Mesenchymal stem cell (in vitro differentiated cells and primary cell): ENCODE measurements at regions not wholly inside any gene's neighbourhood (a gene's known extent, or its start where the extent isn't known, plus 50 kb on each side); places are given as distances from the start of the nearest gene placed in this dataset.

Source experiments
- DNase-seq: peaks from one replicate; pipeline ENCODE4 v3.0.0-alpha.2; 2013
- H2AFZ ChIP-seq: one replicate; pipeline ENCODE4 v1.6.1; 2013; ENCODE audit warnings: low read depth, mild to moderate bottlenecking, control low read depth, inconsistent platforms, low read length, moderate library complexity
- H2AK5ac ChIP-seq: 2 replicates; pipeline ENCODE4 v1.6.1; 2013; ENCODE audit warnings: low read length, moderate library complexity, mild to moderate bottlenecking, inconsistent platforms; ENCODE audit not compliant: severe bottlenecking
- H2BK120ac ChIP-seq: one replicate; pipeline ENCODE4 v1.6.1; 2013; ENCODE audit warnings: low read depth, mild to moderate bottlenecking, inconsistent platforms, low read length, moderate library complexity
- H2BK12ac ChIP-seq, 2 experiments: one replicate each; pipeline ENCODE4 v1.6.1; 2013; ENCODE audit warnings: inconsistent platforms in 2 of 2, low read length in 2 of 2, mild to moderate bottlenecking in 2 of 2, moderate library complexity in 2 of 2, control low read depth in 1 of 2
- H2BK15ac ChIP-seq: one replicate; pipeline ENCODE4 v1.6.1; 2013; ENCODE audit warnings: mild to moderate bottlenecking, low read depth, inconsistent platforms; ENCODE audit not compliant: poor library complexity, severe bottlenecking
- H2BK5ac ChIP-seq: 2 replicates; pipeline ENCODE4 v1.6.1; 2013; ENCODE audit warnings: low read depth, mild to moderate bottlenecking, low read length, control low read depth, inconsistent platforms; ENCODE audit not compliant: poor library complexity, severe bottlenecking
- H3K14ac ChIP-seq, 2 experiments: one replicate each; pipeline ENCODE4 v1.6.1; 2013; ENCODE audit warnings: inconsistent platforms in 2 of 2, low read length in 2 of 2, control low read depth in 1 of 2, mild to moderate bottlenecking in 1 of 2, moderate library complexity in 1 of 2
- H3K18ac ChIP-seq, 2 experiments: one replicate each; pipeline ENCODE4 v1.6.1; 2013; ENCODE audit warnings: inconsistent platforms in 2 of 2, low read length in 2 of 2, control low read depth in 1 of 2, low read depth in 1 of 2, mild to moderate bottlenecking in 1 of 2
- H3K23ac ChIP-seq, 2 experiments: one replicate each; pipeline ENCODE4 v1.6.1; 2013; ENCODE audit warnings: inconsistent platforms in 2 of 2, low read length in 2 of 2, mild to moderate bottlenecking in 2 of 2, moderate library complexity in 2 of 2, control low read depth in 1 of 2
- H3K27ac ChIP-seq: 2 replicates; pipeline ENCODE4 v1.5.1; 2013; ENCODE audit warnings: mild to moderate bottlenecking, moderate library complexity, low read length, control low read depth, inconsistent platforms; ENCODE audit not compliant: poor library complexity, severe bottlenecking
- H3K27me3 ChIP-seq, 2 experiments: 2 replicates each; pipeline versions ENCODE4 v1.6.1 to v1.7.0; 2013; ENCODE audit warnings: low read length in 2 of 2, mild to moderate bottlenecking in 2 of 2, moderate library complexity in 2 of 2, control low read depth in 1 of 2, inconsistent platforms in 1 of 2; ENCODE audit not compliant: control insufficient read depth in 1 of 2, insufficient read depth in 1 of 2
- H3K36me3 ChIP-seq, 2 experiments: 2 replicates each; pipeline versions ENCODE4 v1.6.1 to v1.7.0; 2013; ENCODE audit warnings: low read length in 2 of 2, control low read depth in 1 of 2, inconsistent platforms in 1 of 2, low read depth in 1 of 2, mild to moderate bottlenecking in 1 of 2; ENCODE audit not compliant: insufficient read depth in 2 of 2, control insufficient read depth in 1 of 2
- H3K4ac ChIP-seq, 2 experiments: one replicate each; pipeline ENCODE4 v1.6.1; 2013; ENCODE audit warnings: inconsistent platforms in 2 of 2, low read length in 2 of 2, mild to moderate bottlenecking in 2 of 2, moderate library complexity in 2 of 2, control low read depth in 1 of 2, low read depth in 1 of 2
- H3K4me1 ChIP-seq: 2 replicates; pipeline ENCODE4 v1.6.1; 2013; ENCODE audit warnings: low read depth, low read length, control low read depth; ENCODE audit not compliant: control insufficient read depth, insufficient read depth
- H3K4me2 ChIP-seq: 2 replicates; pipeline ENCODE4 v1.6.1; 2013; ENCODE audit warnings: low read length, mild to moderate bottlenecking, inconsistent platforms; ENCODE audit not compliant: poor library complexity, severe bottlenecking
- H3K4me3 ChIP-seq, 2 experiments: 2 replicates each; pipeline versions ENCODE4 v1.5.1 to v1.7.0; 2013; ENCODE audit warnings: low read length in 2 of 2, mild to moderate bottlenecking in 2 of 2, control low read depth in 1 of 2, low read depth in 1 of 2; ENCODE audit not compliant: insufficient read depth in 1 of 2
- H3K79me1 ChIP-seq: replicated peaks from 2 replicates; pipeline ENCODE4 v1.6.1; 2013; ENCODE audit warnings: mild to moderate bottlenecking, control low read depth, low read length, inconsistent platforms; ENCODE audit not compliant: poor library complexity, severe bottlenecking
- H3K9ac ChIP-seq: 2 replicates; pipeline ENCODE4 v1.7.0; 2013; ENCODE audit warnings: mild to moderate bottlenecking, low read length, moderate library complexity
- H3K9me3 ChIP-seq: 2 replicates; pipeline ENCODE4 v1.7.0; 2013; ENCODE audit warnings: mild to moderate bottlenecking, low read length; ENCODE audit not compliant: control insufficient read depth
- H4K8ac ChIP-seq: one replicate; pipeline ENCODE4 v1.6.1; 2013; ENCODE audit warnings: inconsistent platforms, mild to moderate bottlenecking, low read length, moderate library complexity
- H4K91ac ChIP-seq: one replicate; pipeline ENCODE4 v1.6.1; 2013; ENCODE audit warnings: mild to moderate bottlenecking, low read length, inconsistent platforms
- WGBS: methylation state at CpG from one replicate; pipeline ENCODE4 v1.1.7; 2013; ENCODE audit warnings: mixed read lengths; 5-methylcytosine and 5-hydroxymethylcytosine counted together

DNA sequence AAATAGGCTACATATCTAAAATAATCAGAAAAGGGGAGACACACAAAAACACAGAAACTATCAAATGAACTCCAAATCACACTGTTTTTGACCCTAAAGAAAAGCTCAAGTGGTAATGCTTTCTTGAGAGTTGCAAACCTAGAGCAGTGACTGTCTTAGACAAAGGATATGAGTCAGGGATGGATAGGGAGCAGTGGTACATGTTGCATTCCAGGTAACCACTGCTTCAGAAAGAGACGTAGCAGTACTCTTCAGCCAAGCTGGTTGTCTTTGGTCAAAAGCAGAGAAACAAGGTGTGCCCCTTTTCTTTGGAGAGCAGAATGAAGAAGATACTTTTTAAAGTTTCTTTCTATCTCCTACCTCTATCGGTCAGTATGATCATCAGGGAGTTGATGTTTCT lies 1003.6 kb downstream of the CDH9 start:
- WGBS, result 91% methylated on average over 2 of the region's 2 CpGs
- no peak overlapping the region for H2BK5ac ChIP-seq

DNA sequence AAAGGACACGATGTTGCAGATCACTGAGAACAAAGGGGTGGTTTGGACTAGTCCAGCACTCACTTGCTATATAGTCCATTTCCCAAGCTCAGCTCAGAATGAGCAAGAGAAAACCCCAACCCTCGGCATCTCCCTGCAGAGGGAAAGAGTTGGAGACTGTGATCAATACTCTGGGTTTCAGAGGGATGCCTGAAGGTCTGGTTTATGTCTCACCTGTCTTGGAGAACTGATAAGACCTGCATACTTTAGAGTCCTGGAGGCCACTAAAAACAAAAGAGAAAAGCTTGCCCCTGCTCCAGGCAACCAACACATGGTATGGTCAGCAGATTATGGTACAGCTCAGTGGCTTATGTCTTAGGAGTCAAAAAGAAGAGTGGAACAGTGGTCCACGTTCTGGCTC lies 1006.9 kb downstream of the CDH9 start:
- DNase-seq, result no peak
- H3K9me3 ChIP-seq, result no peaks in the 10 kb centered on the region
- H3K23ac ChIP-seq, result no peak overlapping the region
- no peak overlapping the region for H3K4ac ChIP-seq
- H3K27ac ChIP-seq, result no peak overlapping the region
- H2BK120ac ChIP-seq, result no peak overlapping the region
- H2AK5ac ChIP-seq, result no peak overlapping the region
- H3K36me3 ChIP-seq, result no peaks in the 10 kb centered on the region
- H3K4me3 ChIP-seq, result no peak overlapping the region
- no peak overlapping the region for H2BK15ac ChIP-seq
- no peak overlapping the region for H2BK5ac ChIP-seq
- H3K9ac ChIP-seq, result no peak overlapping the region
- WGBS, result 50% methylated on average over 3 of the region's 3 CpGs
- no peaks in the 10 kb centered on the region for H3K27me3 ChIP-seq
- H3K14ac ChIP-seq, result no peak overlapping the region
- no peaks in the 10 kb centered on the region for H3K79me1 ChIP-seq
- no peaks in the 10 kb centered on the region for H3K4me1 ChIP-seq
- no peak overlapping the region for H2BK12ac ChIP-seq
- H2AFZ ChIP-seq, result no peak overlapping the region
- H3K18ac ChIP-seq, result no peak overlapping the region
- no peak overlapping the region for H4K8ac ChIP-seq
- H4K91ac ChIP-seq, result no peak overlapping the region
- H3K4me2 ChIP-seq, result no peak overlapping the region

More for the DNA sequence above, 1003.6 kb downstream of the CDH9 start:
- Histone ChIP-seq H2BK120ac (no peak overlapping the region), H3K9ac (no peak overlapping the region), H2AK5ac (no peak overlapping the region), H3K36me3 (no peaks in the 10 kb centered on the region), H3K9me3 (no peaks in the 10 kb centered on the region), H3K27me3 (no peaks in the 10 kb centered on the region), H4K8ac (no peak overlapping the region), H3K79me1 (no peaks in the 10 kb centered on the region), H2AFZ (no peak overlapping the region), H3K4me2 (no peak overlapping the region), H3K4me1 (no peaks in the 10 kb centered on the region), H3K23ac (no peak overlapping the region), H3K18ac (no peak overlapping the region), H2BK12ac (no peak overlapping the region), H3K14ac (no peak overlapping the region), H3K4ac (no peak overlapping the region), H2BK15ac (no peak overlapping the region), H3K4me3 (no peak overlapping the region), H4K91ac (no peak overlapping the region), H3K27ac (no peak overlapping the region)
- no peak for DNase-seq

DNA sequence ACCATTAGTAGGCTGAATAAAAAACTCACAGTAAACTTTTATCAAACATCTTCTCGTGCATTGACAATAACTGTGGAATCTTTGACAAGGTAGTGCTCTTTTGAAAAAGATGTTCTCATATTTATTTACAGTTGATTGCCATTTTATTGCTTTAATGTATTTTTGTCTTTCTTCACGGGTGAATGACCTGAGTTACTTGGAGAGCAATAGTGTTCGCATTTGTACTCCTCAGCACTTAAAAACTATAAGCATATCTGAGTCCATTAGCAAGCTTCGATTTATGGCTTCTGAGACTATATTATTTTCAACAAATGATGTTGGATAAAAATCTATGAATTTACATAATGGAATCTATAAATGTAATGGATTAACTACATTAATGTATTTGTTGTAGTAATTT lies 1012.3 kb downstream of the CDH9 start:
- no peak overlapping the region for H2AK5ac ChIP-seq
- WGBS, result 86% methylated on average over 1 of the region's 4 CpGs
- H3K9ac ChIP-seq, result no peak overlapping the region
- no peak overlapping the region for H4K8ac ChIP-seq
- no peak overlapping the region for H3K23ac ChIP-seq
- H4K91ac ChIP-seq, result no peak overlapping the region
- H3K27me3 ChIP-seq, result no peaks in the 10 kb centered on the region
- no peak overlapping the region for H2AFZ ChIP-seq
- H3K4me1 ChIP-seq, result no peaks in the 10 kb centered on the region
- H3K14ac ChIP-seq, result no peak overlapping the region
- H3K27ac ChIP-seq, result no peak overlapping the region
- no peak overlapping the region for H3K18ac ChIP-seq
- H2BK15ac ChIP-seq, result no peak overlapping the region
- no peak overlapping the region for H2BK120ac ChIP-seq
- H2BK5ac ChIP-seq, result no peak overlapping the region
- H2BK12ac ChIP-seq, result no peak overlapping the region
- no peaks in the 10 kb centered on the region for H3K79me1 ChIP-seq
- no peak overlapping the region for H3K4me3 ChIP-seq
- no peak for DNase-seq
- no peak overlapping the region for H3K4me2 ChIP-seq
- no peak overlapping the region for H3K4ac ChIP-seq
- no peaks in the 10 kb centered on the region for H3K36me3 ChIP-seq
- no peaks in the 10 kb centered on the region for H3K9me3 ChIP-seq

DNA sequence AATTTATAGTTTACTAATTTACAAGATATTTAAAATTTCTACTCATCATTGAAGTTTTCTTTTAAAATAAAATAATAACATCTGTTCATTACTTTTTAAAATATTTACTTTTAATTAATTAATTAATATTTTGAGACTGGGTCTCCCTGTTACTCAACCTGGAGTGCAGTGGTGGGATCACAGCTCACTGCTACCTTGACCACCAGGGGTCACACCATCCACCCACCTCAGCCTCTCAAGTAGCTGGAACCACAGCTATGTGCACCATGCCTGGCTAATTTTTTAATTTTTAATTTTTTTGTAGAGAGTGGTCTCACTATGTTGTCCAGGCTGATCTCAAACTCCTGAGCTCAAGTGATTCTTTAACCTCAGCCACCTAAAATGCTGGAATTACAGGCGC lies 1013.6 kb downstream of the CDH9 start:
- Histone ChIP-seq H3K4me2 (no peak overlapping the region), H2BK5ac (no peak overlapping the region), H3K27ac (no peak overlapping the region), H3K23ac (no peak overlapping the region), H3K4me3 (no peak overlapping the region), H3K36me3 (no peaks in the 10 kb centered on the region), H4K91ac (no peak overlapping the region), H4K8ac (no peak overlapping the region), H2AFZ (no peak overlapping the region), H2BK120ac (no peak overlapping the region), H2BK12ac (no peak overlapping the region), H3K4me1 (no peaks in the 10 kb centered on the region), H3K27me3 (no peaks in the 10 kb centered on the region), H3K18ac (no peak overlapping the region), H3K14ac (no peak overlapping the region), H3K4ac (no peak overlapping the region), H3K9ac (no peak overlapping the region), H3K79me1 (no peaks in the 10 kb centered on the region), H2AK5ac (no peak overlapping the region), H3K9me3 (no peaks in the 10 kb centered on the region), H2BK15ac (no peak overlapping the region)
- WGBS, result 100% methylated on average over 1 of the region's 1 CpG
- DNase-seq, result no peak
